GM12872 (cell line): ENCODE measurements at regions not wholly inside any gene's neighbourhood (a gene's known extent, or its start where the extent isn't known, plus 50 kb on each side); places are given as distances from the start of the nearest gene placed in this dataset.

Experiments used
- CTCF ChIP-seq: IDR thresholded peaks from 3 replicates; pipeline ENCODE4 v1.5.1; 2011; ENCODE audit warnings: low read depth, mild to moderate bottlenecking, low read length, moderate library complexity; ENCODE audit not compliant: insufficient read depth

GRCh38 chr3:159781867-159782266, 206.8 kb upstream of the IL12A start:
- no peak for TF ChIP-seq CTCF

GRCh38 chr3:159782724-159783421, 205.8 kb upstream of the IL12A start:
- no peak for TF ChIP-seq CTCF

- no peak for TF ChIP-seq CTCF
These were observed 204.6 kb upstream of the IL12A start for GRCh38 chr3:159783780-159784742.

GRCh38 chr3:159785273-159785708, 203.3 kb upstream of the IL12A start:
- TF ChIP-seq CTCF: no peak

GRCh38 chr3:159786489-159787177, 202.0 kb upstream of the IL12A start:
- TF ChIP-seq CTCF: no peak

- TF ChIP-seq CTCF: no peak
These were observed 201.5 kb upstream of the IL12A start for GRCh38 chr3:159787178-159787574.

GRCh38 chr3:159787794-159788205, 200.8 kb upstream of the IL12A start:
- no peak for TF ChIP-seq CTCF
